NCI-H146 treated with DMSO at 0.1 percent for 48 hours (cell line): ENCODE measurements at regions not wholly inside any gene's neighbourhood (a gene's known extent, or its start where the extent isn't known, plus 50 kb on each side); places are given as distances from the start of the nearest gene placed in this dataset.

ENCODE experiments used
- DNase-seq: peaks from one replicate; lab custom pipeline; 2025; ENCODE audit not compliant: unreplicated experiment; lab: John Stamatoyannopoulos, UW

DNA sequence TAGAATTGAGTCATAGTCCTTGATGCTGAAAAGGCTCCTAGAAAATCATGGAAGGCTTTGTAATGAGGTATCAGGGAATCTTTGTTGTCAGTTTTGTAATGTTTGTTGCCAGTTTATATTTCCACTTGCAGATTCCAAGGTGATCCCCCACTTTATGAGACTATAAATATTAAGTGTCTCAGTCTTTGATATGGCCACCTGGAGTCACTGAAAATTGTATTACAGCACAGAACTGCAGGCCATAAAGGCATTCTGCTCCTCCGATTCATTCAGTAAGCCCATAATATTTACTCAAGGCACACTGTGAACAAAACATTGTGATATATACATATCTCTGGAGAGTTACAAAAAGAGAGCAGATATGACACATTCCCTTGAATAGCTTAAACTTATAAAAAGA is 457.8 kb upstream of the ZNF385D start:
- DNase-seq, result no peak

DNA sequence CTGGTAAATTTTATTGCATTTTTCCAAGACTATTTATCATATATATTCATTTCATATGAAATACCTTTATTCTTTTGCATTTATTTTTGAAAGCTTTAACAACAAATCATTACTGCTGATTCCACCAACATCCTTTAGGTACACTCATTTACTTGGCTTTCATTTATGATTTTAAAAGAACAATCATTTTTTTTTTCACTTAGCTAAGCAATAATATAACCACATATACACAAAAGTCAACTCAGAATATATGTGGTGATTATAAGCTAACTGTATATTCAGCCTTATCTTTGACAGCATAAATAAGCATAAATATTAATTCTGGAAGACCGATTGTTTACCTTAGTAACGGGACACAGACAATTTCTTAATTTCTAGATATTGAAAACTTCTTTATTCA is 458.6 kb upstream of the ZNF385D start:
- DNase-seq, result no peak

GRCh38 chr3:22210693-22211092 is 459.7 kb upstream of the ZNF385D start:
- no peak for DNase-seq

- no peak for DNase-seq
Observed at GRCh38 chr3:22216601-22217000, 465.6 kb upstream of the ZNF385D start.

DNA sequence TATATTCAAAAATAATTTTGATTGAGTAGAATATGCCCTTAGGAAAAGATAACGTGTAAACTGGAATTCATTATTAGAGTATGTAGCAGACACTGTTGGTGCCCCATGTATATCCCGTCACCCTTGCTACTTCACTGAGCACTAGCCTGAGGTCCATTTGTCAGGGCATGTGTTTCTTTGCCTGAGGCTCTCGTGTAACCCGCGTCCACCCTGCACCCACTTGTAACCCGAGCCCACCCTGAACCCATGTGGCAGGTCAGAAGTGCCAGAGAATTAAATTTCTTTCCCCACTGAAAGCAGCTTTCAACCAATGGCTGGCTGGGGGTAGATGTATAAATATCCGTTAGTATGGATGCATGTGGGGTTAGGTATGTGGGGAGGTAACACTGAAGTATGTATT is 474.2 kb upstream of the ZNF385D start:
- no peak for DNase-seq

DNA sequence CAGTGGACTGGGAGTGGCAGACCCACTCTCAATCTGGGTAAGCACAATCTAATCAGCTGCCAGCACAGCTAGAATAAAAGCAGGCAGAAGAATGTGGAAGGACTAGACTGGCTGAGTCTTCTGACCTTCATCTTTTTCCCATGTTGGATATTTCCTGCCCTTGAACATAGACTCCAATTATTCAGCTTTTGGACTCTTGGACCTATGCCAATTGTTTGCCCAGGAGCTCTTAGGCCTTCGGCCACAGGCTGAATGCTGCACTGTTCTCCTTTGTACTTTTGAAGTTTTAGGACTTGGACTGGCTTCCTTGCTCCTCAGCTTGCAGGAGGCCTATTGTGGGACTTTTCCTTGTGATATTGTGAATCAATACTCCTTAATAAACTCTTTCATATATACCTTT is 477.7 kb upstream of the ZNF385D start:
- no peak for DNase-seq

DNA sequence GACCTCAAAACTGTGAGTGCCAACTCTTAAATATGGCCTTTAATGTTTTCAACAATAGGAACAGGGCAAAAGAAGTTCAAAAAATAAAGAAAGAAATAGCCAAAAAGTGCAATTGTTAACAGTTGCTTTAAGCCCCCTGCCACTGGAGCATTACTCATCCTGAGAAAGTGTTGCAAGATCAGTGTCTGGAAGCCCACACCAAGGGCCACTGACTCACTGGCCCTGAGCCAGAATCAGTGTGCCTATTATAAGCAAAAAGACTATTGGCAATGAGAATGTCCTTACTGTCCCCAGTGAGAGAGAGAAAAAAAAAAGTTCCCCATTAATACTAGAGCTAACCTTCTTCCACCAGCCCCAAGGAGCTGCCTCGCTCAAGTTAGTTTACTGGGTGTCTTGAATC is 480.1 kb upstream of the ZNF385D start:
- no peak for DNase-seq

DNA sequence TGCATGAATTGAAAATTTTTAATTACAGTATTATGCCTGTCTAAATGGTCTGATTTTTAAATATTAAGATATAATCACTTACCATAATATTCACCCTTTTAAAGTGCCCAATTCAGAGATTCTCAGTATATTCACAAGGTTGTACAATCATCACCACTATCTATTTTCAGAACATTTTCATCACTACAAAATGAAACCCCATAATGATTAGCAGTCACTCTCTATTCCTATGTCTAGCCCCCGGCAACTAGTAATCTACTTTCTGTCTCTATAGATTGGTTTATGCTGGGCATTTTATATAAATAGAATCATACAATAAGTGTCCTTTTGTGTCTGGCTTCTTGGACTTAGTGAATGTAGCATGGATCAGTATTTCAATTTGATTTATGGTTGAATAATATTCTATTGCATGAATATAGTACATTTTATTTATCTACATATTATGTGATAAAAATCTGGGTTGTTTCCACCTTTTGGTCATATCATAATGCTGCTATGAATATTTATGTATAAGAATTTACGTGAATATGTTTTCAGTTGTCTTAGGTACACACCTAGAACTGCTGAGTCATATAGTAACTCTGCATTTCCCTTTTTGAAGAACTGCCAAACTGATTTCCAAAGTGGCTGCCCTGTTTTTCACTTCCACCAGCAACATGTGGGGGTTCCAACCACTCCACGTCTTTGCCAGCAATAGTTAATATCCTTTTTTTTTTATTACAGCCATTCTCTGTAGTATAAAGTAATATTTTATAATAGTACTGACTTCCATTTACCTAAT is 485.7 kb upstream of the ZNF385D start:
- no peak for DNase-seq

GRCh38 chr3:22239011-22239410 is 488.0 kb upstream of the ZNF385D start:
- no peak for DNase-seq

- no peak for DNase-seq
Observed at GRCh38 chr3:22241110-22241509, 490.1 kb upstream of the ZNF385D start.

DNA sequence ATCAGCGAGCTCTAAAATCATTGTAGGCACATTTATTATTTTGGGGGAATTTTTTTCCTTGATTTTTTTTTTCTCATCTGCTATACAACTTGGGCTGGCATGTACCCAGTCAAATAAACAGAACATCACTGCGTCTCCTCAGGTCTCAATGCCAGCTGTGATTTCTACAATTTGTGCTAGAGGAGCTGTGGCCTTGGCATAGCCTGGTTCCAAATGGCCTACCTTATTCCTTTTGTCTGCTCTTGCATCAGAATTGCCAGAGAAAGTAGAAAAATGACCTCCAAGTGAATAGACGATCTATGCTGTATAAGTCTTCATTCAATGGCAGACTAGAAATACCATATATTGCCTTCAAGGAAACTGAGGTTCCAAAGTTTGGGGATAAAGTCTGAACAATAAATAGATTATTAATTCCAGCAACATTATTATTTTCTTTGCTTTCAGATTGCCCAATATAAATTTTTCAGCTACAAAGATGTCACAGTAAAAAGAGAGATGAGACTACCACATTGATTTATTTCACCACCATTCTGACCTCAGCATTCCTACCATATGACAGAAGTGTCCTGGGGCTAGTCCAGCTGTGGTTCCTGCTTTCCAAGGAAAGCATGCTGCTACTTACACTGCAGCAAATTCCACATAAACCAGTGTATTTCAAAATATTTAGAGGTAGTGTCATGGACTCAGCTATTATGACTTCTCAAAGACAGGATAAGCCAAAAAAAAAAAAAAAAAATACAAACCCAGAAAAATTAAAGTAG is 493.9 kb upstream of the ZNF385D start:
- no peak for DNase-seq

GRCh38 chr3:22245811-22246583 is 495.0 kb upstream of the ZNF385D start:
- no peak for DNase-seq

GRCh38 chr3:22249658-22250057 is 498.6 kb upstream of the ZNF385D start:
- DNase-seq, result no peak

GRCh38 chr3:22257252-22257651 is 506.2 kb upstream of the ZNF385D start:
- no peak for DNase-seq

DNA sequence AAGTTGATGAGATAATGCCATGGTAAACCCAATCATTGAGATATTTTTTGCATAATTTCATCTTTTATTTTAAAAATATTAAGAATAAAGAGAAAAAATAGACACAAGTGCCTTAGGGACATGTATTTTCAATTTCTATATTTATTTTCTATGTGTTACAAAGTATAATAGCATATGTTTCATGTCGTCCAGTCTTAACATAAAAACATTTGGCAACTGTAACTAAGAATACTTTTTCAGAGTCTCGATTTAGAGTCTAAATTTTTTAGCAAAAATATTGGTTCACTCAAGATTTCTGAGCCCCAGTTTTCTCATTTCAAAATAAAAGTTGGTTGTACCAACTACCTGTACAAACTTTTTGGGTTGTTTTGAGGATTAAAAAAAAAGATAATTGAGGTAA is 511.4 kb upstream of the ZNF385D start:
- no peak for DNase-seq

DNA sequence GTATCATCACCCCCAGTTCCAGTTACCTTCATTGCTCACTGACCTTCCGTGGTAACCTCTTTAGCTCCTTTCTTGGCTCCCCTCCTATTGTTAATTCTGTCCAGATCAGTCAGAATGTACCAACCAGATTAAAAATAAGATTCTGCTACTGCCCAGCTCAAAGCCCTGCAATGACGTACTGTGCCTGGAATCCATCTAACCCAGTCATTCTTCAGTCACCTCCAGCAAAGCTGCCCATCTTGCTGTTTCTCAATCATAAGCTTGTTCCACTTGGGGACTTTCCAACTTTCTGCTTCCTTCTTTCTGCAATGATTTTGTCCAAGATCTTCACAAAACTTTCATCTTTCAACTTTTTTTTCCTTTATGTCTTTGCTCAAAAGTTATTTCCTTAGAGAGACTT is 512.0 kb upstream of the ZNF385D start:
- no peak for DNase-seq

DNA sequence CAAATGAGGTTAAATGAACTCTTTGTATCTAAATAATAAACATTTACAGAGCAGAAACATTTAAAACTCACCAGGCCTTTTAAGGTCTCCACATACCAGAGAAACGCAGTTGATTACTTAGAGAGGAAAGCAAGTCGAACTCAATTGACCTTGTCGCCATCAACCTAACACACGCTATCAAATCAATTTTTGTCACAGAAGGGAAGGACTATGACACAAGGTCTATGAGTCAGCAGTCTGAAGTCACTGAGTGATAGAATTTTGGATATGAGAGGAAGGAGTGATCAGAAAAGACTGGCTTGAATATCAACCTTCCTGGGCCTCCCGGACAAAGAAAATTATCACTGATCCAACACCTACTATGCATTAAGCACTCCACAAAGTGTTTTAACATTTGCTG is 514.4 kb upstream of the ZNF385D start:
- DNase-seq, result no peak

GRCh38 chr3:22269831-22270230 is 518.8 kb upstream of the ZNF385D start:
- DNase-seq, result no peak

- no peak for DNase-seq
Observed at GRCh38 chr3:22276351-22276750, 525.3 kb upstream of the ZNF385D start.

DNA sequence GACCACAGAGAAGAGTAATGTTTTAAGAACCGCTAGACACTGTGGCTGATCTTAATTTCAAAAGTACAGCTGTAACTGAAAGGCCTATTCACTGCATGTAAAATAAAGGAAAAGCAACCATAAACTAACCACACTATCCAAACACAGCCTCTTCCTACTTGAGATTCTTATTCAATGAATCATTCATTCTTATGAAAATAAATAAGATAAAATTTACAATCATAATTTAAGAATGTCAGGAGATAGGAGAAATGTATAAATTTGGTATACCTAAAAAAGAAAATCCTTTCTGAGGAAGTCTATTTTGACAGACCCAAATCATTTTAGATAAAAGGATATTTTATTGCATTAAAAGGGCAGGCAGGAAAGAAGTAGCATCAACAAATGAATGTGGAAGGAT is 533.5 kb upstream of the ZNF385D start:
- no peak for DNase-seq

- DNase-seq, result no peak
Observed at GRCh38 chr3:22288756-22289155, 537.7 kb upstream of the ZNF385D start.

- DNase-seq, result no peak
Observed at GRCh38 chr3:22292681-22293080, 541.7 kb upstream of the ZNF385D start.
